GM18507 (cell line): ENCODE measurements at regions not wholly inside any gene's neighbourhood (a gene's known extent, or its start where the extent isn't known, plus 50 kb on each side); places are given as distances from the start of the nearest gene placed in this dataset.

Experiments used
- DNase-seq: peaks from one replicate; pipeline ENCODE4 v3.0.0; 2011; ENCODE audit warnings: low read depth; ENCODE audit not compliant: insufficient read length; ENCODE audit errors: extremely low spot score
- FAIRE-seq: peaks from 2 replicates; lab custom pipeline; 2011; peaks lifted over from hg19 to GRCh38; lab: Jason Lieb, UNC

DNA sequence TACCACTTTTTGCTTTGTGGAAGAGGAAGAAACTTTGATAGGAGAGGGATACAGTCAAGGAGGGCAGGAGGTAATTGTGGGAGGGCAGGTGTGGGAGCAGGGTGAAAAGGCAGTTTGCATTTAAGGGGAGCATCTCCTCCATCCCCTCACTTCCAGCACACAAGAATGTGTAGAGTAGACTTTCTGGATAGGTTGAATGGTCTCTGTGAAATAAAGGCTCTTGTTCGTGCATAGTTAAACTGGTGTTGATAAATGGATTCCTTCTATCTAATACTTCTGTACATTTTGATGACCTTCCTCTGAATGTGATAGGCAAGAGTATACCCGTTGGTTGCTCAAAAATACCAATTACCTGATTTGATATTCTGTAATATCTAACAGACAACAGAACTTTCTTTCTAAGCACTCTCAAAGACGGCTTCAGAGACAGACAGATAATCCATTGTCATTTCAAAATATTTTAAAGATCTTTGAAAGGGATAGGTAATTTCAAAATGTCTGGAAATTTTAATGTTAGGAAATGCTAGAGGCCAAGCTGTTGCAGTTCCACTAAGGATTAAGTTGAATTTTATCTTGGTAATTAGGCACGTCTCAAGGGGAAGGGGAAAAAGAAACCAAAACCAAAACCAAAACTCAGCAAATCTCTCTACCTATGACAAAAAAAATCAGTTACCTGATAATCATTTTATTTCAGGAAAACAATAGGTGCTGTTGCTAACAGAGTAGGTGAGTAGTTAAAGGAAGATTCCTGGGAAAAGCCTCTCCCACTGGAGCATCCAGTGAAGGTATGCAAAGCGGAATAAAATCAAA is 302.6 kb downstream of the COG6 start:
- FAIRE-seq: no peak
- DNase-seq: no peak

DNA sequence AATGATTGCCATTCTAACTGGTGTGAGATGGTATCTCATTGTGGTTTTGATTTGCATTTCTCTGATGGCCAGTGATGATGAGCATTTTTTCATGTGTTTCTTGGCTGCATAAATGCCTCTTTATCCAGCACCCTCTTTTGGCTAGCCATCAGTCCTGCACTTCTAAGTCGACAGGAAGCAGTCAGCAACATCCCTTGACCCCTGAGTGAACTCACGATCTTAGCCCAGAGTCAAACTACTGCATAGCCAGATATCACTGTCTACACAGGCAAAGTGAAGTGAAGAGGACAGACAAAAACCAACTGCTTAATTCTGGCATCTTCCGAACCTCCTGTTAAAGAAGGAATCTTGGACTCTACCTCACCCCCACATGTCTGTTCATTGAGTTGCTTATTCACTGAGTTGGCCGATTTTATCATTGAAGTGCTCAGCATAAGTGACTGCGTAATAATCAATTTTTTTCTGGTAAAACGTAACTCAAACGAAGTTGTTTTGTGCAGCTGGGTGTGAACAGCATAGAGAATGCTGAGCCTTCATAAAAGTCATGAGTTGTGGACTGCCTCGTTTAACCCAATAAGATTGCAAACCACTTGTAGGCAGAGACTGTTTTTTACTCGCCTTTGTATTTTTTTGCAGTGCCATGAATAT is 304.2 kb downstream of the COG6 start:
- no peak for FAIRE-seq
- no peak for DNase-seq

DNA sequence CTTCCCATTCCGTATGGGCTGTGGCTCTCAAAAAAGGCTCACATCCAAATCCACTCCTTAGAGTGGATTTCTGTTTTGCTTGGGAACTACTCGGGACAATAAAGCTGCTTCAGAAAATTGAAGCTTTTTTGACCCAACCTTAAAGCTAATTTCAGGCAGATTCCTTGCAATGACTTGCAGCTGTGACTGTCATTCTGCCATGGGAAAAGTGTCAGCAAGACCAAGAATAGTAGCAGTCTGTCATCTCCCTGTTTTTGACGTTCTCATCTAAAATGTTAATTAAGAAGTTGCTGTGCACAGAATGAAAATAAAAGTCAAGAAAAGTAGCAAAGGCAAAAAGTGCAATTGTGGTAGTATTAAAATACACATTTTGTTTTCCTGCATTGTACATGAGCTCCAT is 304.7 kb downstream of the COG6 start:
- DNase-seq (no peak), FAIRE-seq (no peak)

DNA sequence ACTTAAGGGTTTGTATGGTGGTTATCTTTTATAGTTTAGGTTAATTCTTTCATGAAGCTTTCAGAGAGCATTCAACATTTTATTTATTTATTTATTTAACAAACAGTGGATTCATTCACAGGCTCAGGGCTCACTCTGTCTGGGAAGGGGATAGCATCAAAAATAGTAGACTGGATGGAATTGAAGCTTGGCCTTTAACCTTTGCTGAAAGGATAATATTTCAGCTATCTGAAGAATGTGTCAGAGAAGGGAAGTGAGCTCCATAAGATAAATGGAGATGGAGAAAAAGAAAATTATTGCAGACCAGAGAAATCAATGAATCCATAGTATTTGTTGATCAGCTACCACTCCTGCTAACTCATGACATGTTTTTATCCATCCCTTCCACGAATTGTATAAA is 305.6 kb downstream of the COG6 start:
- DNase-seq (no peak), FAIRE-seq (no peak)

DNA sequence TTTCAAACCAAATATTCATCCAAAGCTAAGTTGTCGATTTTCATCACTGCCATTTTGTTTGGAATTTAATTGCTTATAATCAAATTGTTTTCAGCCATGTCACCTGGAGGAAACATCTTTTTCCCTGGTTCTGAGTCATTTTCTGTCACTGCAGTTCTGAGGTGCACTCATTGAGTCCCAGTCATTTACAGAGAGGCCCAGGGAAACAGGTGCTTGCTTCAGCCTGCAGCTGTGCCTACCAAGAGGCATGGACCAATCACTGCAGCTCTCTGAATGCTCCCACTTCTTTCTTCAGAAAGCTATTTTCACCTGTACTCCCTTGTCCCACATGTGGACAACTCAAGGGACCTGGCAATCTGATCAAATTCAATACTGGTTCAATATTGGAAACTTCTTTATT is 308.1 kb downstream of the COG6 start:
- no peak for FAIRE-seq
- no peak for DNase-seq

DNA sequence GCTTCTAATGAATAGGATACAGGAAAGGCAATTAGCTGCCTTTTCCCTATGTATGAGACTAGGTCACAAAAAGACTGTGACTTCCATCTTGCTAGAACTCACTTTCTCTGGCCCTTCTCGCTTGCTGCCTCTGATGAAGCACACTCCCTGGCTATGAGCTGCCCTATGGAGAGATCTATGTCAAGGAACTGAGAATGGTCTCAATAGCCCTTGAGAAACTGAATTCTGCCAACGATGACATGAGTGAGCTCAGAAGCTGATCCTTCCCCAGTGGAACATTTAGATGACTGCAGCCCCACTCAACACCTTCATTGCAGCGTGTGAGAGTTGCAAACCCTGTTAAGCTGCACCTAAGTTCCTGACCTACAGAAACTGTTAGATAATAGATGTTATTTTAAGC is 309.8 kb downstream of the COG6 start:
- FAIRE-seq (no peak), DNase-seq (no peak)

DNA sequence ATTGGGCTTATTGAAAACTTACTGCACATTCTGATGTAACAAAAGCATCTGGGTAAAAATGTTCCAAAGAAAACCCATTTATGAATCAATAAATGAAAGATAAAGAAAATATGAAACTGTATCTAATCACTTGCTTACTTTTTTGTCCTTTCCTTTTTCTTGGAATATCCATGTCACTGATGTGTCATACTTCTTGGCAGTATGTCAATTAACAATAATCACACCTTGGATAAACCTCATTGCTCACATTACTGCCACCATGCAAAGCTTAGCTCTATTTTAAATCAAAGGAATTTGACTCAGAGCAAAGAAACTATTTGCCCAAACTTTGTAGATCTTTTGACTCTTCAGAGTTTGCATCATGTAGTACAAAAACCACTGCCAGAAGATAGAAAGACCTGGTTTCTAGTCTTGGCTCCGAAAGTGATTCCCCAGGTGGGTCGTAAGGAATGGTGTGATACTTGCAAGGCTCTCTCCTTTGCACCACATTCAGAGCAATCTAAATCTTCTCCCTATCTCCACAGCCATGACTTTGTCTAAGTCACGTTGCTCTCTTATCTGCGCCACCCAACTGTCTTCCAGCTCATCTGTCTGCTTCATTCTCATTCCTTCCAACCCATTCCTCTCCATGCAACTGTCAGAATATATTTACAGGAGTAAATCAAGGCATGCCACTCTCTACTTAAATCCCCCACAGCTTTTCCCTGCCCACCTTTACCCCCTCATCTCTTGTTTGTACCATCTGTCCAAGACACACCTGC is 311.9 kb downstream of the COG6 start:
- no peak for DNase-seq
- no peak for FAIRE-seq

DNA sequence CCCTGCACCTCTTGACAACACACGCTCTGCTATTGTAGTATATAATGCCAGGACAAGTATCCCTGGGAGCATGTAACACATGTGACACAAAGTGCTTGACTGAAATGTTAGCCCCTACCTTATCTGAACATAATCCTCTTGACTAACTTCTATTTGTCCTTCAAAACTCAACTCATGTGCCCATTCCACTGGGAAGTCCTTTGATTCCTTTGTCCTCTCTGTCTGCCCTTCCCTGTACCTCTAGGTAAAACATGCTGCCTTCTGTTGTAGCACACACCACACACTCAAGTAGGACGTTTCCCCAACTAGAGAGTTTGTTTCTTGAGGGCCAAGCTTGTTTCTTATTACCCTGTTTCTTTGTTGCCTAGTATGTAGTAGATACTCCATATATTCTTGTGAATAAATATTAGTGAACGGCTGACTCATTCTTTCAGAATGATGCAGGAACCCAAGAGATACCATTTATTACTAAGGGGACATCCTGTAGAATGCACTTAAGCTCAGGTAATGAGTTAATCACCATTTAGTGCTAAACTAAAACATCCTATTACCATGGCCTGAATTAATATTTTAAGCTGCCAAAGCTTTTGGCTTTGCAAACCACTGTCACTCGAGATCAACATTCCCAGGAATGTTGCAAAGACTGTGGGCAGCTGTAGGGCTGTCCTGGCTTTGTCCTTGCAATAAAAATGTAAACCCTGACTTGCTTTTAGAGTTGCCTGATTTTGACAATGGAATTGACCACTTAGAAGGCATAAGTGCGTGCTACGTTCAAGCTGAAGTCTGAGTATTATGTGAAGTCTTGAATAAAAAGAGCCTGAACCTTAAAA is 313.4 kb downstream of the COG6 start:
- no peak for FAIRE-seq
- no peak for DNase-seq

DNA sequence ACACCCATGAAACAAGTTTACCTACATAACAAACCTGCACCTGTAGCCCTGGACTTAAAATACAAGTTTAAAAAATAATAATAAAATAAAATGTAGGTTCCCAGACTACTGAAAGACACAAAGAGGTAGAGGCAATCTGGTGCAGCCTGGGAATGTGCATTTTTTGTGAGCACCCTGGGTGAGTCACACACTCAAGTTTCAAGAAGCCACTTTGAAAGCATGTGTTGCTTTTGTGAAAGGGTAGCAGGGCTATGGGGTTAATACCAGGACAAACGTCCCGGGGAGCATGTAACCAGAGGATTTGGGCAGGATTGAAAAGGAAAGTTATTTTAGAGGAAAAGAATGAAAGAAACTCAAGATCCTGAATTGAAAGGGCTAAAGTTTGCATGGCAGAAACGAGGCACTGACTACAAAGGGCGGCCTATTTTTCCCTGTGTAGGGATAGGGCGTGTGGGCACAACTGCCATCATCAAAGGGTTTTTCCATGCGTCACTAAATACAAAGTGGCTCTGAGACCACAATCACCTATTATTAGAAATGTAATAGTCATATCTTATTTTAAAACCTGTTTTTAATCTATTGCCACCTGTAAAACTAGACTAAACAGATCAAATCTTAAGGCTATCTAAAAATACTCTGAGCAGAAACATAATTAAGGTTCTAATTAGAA is 314.9 kb downstream of the COG6 start:
- DNase-seq (no peak), FAIRE-seq (no peak)

DNA sequence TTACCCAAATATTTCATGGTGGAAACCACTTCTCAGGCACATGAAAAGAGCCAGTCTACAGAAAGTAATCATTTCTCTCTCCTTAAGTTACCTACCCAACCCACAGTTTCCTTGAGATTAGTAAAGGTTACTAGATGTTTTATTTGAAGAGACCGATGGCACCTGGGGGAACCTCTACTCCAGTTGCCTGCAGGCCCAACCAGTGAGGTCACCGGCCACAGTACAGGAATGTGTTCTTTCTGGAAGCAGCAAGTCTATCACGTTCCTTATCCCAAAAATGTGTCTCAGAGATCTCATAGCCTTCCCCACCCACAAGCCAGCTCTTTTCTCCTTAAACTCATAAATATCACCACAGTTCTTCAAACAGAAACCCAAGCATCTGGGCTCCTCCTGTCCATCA is 316.1 kb downstream of the COG6 start:
- FAIRE-seq (no peak), DNase-seq (no peak)

DNA sequence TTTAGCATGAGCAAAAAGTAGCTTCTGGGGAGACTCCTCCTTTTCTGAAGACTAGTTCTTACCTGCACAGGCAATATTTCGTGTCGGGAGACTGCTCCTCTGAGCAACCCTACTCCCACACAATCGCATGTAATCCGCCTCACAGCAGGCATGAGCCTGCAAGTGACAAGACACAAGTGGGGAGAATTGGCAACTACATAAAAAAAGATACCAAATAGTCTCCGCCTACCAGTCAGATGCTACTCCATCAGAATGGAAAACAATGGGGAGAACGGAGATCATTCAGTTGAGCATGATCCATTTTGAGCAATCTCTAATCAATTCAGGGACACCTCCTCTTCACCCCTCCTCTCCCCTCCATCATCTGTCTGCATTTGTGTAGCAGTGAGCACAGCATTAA is 321.0 kb downstream of the COG6 start:
- DNase-seq (no peak), FAIRE-seq (no peak)

DNA sequence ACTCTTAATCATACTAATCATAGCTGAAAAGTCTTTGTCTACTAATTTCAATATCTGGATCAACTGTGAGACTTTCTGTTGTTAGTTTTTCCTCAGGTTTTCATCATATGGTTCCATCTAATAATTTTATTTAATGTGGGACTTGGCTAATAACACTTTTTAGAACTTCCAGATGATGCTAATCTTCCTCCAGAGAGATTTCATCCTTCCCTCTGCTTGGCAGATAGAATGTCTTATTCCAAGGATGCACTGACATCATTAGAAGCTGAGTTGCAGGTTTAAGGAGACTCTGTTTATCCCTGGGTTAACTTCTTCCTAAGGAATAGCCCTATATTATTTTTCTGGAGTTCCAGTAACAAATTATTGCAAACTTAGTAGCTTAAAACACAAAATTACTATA is 325.6 kb downstream of the COG6 start:
- DNase-seq: no peak
- FAIRE-seq: no peak

DNA sequence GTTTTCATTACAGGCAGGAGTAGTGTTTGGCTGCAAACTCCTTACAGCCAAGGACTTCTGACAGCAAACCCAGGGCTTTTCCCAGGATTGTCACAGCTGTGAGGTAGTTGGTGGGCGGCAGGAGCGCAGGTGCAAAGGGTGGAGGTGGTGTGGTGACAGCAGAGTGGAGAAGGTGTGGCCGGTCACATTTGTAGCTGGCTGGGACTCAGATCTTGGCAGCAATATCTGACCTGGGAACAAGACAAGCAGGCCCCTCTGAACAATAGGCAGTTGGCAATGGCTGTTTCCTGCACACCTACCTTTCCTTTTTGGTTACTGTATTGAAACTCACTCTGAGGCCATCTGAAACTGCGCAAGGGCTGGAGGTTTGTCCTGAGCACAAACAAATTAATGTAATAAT is 327.3 kb downstream of the COG6 start:
- FAIRE-seq (no peak), DNase-seq (no peak)

DNA sequence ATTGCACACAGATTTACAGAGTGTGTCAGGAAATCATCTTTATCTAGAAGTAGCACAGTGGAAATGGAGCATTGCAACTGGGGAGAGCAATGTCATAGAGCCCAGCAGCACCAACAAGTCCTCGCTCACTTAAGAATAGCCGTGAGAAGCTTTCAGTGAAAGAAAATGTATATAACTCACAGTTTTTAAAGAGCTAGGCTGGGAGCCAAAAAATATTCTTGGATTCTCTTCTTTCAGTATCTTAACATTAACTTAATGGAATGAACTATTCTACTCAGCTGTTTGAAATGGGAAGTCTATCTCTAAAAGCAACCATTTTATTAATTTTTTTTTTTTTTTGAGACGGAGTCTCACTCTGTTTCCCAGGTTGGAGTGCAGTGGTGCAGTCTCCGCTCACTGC is 329.6 kb downstream of the COG6 start:
- FAIRE-seq: no peak
- DNase-seq: no peak

DNA sequence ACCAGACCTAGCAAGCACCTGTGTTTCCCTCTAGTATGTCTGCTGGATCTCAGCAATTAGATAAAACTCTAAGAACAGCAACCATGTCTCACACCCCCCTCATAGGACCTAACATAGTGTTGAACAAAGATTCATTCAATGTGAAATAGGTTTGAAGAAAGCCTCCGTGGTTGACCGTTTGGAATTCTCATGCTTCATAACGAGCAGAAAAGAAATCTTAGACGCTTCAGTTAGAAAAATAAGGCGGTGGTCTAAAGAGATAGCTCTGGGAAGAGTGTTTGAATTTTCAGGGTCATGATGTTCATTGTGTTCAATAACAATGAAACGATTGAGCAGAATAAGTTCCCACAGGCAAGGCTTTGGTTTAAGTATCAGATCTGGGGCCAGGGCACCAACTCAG is 332.9 kb downstream of the COG6 start:
- no peak for FAIRE-seq
- no peak for DNase-seq

DNA sequence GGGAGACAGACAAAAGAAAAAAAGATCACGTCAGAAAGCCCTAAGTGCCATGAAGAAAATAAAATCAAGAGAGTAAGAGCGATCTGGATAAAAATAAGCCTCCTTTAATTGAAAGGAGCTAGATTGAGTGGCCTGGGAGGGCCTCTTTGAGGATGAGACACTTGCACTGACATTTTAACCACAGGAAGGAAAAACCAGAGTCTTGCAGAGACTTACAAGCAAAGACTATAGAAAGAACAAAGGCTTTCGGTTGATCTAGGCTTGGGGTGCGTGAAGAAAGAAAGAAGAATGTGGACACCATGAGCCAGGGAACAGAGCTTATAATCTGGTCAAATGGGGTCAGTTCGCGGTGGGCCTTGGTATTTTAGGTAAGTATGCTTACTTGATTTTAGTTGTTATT is 342.7 kb downstream of the COG6 start:
- DNase-seq (no peak), FAIRE-seq (no peak)

DNA sequence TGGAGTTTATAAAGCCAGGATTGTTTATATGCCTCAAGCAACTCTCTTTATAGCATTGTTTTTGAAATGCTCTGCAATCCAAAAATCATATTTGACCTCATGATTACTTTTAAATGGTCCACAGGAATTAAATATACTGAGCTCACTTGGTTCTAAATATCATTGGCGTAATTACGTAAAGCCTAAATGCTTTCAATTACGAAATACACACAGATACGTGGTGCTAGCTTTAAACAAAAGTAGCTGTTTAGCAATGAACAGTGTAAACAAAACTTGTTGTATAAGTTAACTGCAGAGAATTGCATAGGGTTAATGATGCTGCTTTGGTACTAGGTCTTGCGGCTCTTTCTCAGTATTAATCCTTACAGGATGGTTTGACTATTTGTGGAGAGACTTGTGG is 346.6 kb downstream of the COG6 start:
- DNase-seq: no peak
- FAIRE-seq: no peak

DNA sequence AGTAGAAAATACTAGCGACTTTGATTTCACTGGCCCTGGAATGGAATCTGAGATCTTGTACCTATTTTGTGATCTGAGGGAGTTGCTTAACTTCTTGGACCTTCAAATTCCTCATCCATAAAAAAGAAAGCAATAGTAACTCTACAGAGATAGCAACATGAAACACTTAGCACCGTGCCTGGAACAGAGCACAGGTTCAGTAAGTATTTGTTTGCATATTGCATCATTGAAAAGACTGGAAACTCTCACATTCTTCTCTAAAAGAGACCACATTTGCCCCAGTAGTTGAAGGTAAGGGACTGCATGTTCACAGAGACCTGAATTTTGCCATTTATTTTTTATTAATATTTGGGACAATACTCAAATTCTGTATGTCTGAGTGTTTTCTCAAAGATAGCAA is 358.1 kb downstream of the COG6 start:
- FAIRE-seq: no peak
- DNase-seq: no peak

DNA sequence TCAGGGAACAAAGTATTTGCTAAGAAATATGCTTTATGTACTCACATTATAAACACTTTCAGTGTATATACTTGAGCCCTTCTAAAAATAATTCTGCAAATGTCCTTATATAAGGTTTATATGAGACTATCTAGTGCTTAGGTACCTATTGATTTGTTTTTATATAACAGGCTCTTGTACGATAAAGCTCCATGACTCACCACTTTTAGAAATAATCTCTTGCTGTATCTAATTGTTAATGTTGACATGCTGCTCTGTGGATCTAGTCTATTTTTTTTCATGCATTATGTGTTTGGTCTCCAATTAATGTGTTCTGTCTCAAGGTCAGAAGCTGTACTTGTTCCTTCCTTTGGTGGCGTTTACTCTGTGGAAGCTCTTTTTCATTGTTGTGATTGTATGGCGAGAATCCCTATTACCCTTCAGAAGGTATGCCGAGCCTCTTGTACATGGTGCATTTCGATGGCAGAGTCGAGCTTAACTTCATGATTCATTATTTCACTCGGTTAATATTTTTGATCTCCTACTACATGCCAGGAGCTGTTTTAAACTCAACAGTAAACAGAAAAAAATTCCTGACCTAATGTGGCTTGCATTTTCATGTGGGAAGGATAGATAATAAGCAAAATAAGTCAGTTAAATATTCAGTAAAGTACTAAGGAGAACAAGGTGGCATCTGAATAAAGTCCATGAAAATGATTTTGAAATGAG is 361.6 kb downstream of the COG6 start:
- no peak for DNase-seq

More for the DNA sequence above, 361.6 kb downstream of the COG6 start:
- no peak for FAIRE-seq
